ENCODE measurements at regions not wholly inside any gene's neighbourhood (a gene's known extent, or its start where the extent isn't known, plus 50 kb on each side); places are given as distances from the start of the nearest gene placed in this dataset.

DNA sequence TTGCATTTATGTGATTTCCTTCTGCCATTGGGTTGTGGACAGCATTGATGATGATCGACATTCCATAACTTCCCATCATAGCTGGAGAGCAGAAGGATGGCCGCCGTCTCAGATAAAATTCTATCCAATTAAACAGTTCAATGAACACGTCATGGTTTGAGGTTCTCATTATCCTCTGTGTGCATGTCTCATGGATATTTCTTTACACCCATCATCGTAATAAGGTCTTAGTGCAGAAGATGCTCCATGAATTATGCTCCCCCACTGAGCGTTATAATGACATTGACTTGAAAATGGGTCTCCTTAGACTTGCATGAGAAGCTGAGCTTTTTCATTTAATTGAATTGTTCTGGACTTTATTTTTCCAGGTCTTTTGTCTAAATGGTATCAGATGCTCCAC is 92.1 kb downstream of the TRIM42 start:
- Histone ChIP-seq H2AFZ (ENCODE audit: low read depth) (no peak overlapping the region), H3K79me2 (ENCODE audit: insufficient read depth) (no peaks in the 10 kb centered on the region), H3K9me2 (no peaks in the 10 kb centered on the region), H3K4me2 (no peak overlapping the region), H3F3A (replicated peaks; ENCODE audit: insufficient read depth) (no peaks in the 10 kb centered on the region), H3K27ac (ENCODE audit: low read depth in 2 of 2, low read length in 1 of 2) (no peak overlapping the region), H4K20me1 (ENCODE audit: insufficient read depth) (no peaks in the 10 kb centered on the region), H3K4me3 (ENCODE audit: low read depth in 2 of 2, low read length in 1 of 2) (no peak overlapping the region), H3K36me3 (replicated peaks in 1 of 2; ENCODE audit: control insufficient read depth in 1 of 2, insufficient read depth in 2 of 2, low read length in 1 of 2) (no peaks in the 10 kb centered on the region), H3K27me3 (ENCODE audit: insufficient read depth) (no peaks in the 10 kb centered on the region), H3K9me3 (no peaks in the 10 kb centered on the region), H3K9ac (no peak overlapping the region), H3K4me1 (ENCODE audit: control insufficient read depth in 1 of 2, insufficient read depth in 2 of 2, low read depth in 1 of 2, low read length in 1 of 2) (no peaks in the 10 kb centered on the region)
- ChIA-PET CTCF (no interaction called here), POLR2A (no interaction called here)
- TF ChIP-seq RAD21 (IDR thresholded peaks at IDR 0.05; ENCODE audit: low read length) (no peak), JUND (IDR thresholded peaks at IDR 0.05) (no peak), POLR2AphosphoS5 (IDR thresholded peaks at IDR 0.05; ENCODE audit: low read depth, low read length) (no peak), NRF1 (IDR thresholded peaks at IDR 0.05; ENCODE audit: low read depth, low read length) (no peak), EZH2phosphoT487 (IDR thresholded peaks at IDR 0.05; ENCODE audit: borderline replicate concordance, low read depth) (no peak), CHD2 (IDR thresholded peaks at IDR 0.05; ENCODE audit: low read length, partially characterized antibody) (no peak), FOXM1 (IDR thresholded peaks at IDR 0.05; ENCODE audit: low read depth) (no peak), SIN3A (IDR thresholded peaks at IDR 0.05; ENCODE audit: borderline replicate concordance, low read depth, low read length) (no peak), MXI1 (IDR thresholded peaks at IDR 0.05; ENCODE audit: low read depth, low read length) (no peak), RFX5 (IDR thresholded peaks at IDR 0.05; ENCODE audit: low read length) (no peak), TEAD4 (IDR thresholded peaks at IDR 0.05; ENCODE audit: borderline replicate concordance, insufficient read depth) (no peak), RXRA (IDR thresholded peaks at IDR 0.05; ENCODE audit: borderline replicate concordance, low read depth) (no peak)
- TF ChIP-seq, protein P1, sequence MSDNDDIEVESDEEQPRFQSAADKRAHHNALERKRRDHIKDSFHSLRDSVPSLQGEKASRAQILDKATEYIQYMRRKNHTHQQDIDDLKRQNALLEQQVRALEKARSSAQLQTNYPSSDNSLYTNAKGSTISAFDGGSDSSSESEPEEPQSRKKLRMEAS (IDR thresholded peaks at IDR 0.05; ENCODE audit: low read depth), result no peak
- TF ChIP-seq, protein P2, sequence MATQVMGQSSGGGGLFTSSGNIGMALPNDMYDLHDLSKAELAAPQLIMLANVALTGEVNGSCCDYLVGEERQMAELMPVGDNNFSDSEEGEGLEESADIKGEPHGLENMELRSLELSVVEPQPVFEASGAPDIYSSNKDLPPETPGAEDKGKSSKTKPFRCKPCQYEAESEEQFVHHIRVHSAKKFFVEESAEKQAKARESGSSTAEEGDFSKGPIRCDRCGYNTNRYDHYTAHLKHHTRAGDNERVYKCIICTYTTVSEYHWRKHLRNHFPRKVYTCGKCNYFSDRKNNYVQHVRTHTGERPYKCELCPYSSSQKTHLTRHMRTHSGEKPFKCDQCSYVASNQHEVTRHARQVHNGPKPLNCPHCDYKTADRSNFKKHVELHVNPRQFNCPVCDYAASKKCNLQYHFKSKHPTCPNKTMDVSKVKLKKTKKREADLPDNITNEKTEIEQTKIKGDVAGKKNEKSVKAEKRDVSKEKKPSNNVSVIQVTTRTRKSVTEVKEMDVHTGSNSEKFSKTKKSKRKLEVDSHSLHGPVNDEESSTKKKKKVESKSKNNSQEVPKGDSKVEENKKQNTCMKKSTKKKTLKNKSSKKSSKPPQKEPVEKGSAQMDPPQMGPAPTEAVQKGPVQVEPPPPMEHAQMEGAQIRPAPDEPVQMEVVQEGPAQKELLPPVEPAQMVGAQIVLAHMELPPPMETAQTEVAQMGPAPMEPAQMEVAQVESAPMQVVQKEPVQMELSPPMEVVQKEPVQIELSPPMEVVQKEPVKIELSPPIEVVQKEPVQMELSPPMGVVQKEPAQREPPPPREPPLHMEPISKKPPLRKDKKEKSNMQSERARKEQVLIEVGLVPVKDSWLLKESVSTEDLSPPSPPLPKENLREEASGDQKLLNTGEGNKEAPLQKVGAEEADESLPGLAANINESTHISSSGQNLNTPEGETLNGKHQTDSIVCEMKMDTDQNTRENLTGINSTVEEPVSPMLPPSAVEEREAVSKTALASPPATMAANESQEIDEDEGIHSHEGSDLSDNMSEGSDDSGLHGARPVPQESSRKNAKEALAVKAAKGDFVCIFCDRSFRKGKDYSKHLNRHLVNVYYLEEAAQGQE (IDR thresholded peaks at IDR 0.05; ENCODE audit: low read depth, low read length), result no peak
- TF ChIP-seq, protein P3, sequence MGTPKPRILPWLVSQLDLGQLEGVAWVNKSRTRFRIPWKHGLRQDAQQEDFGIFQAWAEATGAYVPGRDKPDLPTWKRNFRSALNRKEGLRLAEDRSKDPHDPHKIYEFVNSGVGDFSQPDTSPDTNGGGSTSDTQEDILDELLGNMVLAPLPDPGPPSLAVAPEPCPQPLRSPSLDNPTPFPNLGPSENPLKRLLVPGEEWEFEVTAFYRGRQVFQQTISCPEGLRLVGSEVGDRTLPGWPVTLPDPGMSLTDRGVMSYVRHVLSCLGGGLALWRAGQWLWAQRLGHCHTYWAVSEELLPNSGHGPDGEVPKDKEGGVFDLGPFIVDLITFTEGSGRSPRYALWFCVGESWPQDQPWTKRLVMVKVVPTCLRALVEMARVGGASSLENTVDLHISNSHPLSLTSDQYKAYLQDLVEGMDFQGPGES (IDR thresholded peaks at IDR 0.05; ENCODE audit: low read depth, low read length), result no peak
- TF ChIP-seq, protein P4, sequence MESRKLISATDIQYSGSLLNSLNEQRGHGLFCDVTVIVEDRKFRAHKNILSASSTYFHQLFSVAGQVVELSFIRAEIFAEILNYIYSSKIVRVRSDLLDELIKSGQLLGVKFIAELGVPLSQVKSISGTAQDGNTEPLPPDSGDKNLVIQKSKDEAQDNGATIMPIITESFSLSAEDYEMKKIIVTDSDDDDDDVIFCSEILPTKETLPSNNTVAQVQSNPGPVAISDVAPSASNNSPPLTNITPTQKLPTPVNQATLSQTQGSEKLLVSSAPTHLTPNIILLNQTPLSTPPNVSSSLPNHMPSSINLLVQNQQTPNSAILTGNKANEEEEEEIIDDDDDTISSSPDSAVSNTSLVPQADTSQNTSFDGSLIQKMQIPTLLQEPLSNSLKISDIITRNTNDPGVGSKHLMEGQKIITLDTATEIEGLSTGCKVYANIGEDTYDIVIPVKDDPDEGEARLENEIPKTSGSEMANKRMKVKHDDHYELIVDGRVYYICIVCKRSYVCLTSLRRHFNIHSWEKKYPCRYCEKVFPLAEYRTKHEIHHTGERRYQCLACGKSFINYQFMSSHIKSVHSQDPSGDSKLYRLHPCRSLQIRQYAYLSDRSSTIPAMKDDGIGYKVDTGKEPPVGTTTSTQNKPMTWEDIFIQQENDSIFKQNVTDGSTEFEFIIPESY (IDR thresholded peaks at IDR 0.05; ENCODE audit: borderline replicate concordance, low read depth), result no peak
- TF ChIP-seq, protein P5, sequence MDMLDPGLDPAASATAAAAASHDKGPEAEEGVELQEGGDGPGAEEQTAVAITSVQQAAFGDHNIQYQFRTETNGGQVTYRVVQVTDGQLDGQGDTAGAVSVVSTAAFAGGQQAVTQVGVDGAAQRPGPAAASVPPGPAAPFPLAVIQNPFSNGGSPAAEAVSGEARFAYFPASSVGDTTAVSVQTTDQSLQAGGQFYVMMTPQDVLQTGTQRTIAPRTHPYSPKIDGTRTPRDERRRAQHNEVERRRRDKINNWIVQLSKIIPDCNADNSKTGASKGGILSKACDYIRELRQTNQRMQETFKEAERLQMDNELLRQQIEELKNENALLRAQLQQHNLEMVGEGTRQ (IDR thresholded peaks at IDR 0.05; ENCODE audit: borderline replicate concordance, low read depth, low read length), result no peak
- WGBS (ENCODE audit: low lambda C conversion rate), result 32% methylated on average over 6 of the region's 6 CpGs
- no peak for DNase-seq
